ENCODE measurements at regions not wholly inside any gene's neighbourhood (a gene's known extent, or its start where the extent isn't known, plus 50 kb on each side); places are given as distances from the start of the nearest gene placed in this dataset.

DNA sequence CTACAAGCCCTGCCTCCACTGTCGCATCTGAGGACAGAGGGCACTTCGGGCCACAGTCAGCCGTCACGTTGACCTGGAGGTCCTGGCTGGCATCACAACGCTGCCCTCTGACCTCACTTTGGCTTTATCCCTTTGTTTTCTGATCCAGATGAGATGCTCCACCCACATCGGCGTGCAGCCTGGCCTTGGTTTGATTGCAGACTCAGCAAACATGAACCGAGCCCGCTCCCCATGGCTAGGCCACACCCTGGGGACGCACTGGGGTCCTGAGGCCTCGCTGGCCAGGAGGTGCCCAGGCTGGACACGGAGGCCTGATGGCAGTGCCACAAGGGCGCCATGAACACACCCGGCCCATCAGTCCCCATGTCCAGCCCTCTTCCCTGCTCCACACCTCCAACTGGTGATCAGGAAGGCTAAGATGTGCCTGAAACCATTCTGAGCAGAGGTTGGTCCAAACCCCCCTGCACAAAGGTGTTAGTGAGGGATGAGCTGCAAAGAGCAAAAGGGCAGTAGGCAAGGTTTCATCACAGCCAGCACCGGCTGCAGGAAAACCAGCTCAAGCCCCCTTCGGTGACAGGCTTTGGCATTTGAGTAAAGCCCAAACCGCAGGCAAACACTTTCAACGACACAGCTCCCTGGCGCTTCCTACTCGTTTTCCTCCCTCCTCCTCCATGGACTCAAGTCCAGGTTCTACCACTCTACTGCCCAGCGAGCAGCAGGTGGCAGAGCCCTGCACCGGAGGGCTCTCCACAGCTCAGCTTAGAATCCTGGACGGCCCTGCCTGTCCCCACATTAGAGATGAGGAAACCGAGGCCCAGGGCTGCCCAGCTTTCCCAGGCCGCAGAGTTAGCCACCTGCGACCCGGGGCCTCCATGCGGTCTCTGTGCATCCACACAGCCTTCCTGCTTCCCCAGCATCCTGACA lies 165.8 kb downstream of the NUP210 start:
- no peak for DNase-seq (ENCODE audit: low read depth in 1 of 2, low spot score in 1 of 2)
- peaks cover 10% of the 10 kb centered on the region for H3K27me3 ChIP-seq (ENCODE audit: insufficient read depth, poor library complexity, severe bottlenecking)
- TF ChIP-seq, protein P1, sequence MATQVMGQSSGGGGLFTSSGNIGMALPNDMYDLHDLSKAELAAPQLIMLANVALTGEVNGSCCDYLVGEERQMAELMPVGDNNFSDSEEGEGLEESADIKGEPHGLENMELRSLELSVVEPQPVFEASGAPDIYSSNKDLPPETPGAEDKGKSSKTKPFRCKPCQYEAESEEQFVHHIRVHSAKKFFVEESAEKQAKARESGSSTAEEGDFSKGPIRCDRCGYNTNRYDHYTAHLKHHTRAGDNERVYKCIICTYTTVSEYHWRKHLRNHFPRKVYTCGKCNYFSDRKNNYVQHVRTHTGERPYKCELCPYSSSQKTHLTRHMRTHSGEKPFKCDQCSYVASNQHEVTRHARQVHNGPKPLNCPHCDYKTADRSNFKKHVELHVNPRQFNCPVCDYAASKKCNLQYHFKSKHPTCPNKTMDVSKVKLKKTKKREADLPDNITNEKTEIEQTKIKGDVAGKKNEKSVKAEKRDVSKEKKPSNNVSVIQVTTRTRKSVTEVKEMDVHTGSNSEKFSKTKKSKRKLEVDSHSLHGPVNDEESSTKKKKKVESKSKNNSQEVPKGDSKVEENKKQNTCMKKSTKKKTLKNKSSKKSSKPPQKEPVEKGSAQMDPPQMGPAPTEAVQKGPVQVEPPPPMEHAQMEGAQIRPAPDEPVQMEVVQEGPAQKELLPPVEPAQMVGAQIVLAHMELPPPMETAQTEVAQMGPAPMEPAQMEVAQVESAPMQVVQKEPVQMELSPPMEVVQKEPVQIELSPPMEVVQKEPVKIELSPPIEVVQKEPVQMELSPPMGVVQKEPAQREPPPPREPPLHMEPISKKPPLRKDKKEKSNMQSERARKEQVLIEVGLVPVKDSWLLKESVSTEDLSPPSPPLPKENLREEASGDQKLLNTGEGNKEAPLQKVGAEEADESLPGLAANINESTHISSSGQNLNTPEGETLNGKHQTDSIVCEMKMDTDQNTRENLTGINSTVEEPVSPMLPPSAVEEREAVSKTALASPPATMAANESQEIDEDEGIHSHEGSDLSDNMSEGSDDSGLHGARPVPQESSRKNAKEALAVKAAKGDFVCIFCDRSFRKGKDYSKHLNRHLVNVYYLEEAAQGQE (IDR thresholded peaks at IDR 0.05; ENCODE audit: insufficient replicate concordance, low read depth): no peak
- TF ChIP-seq, protein P2, sequence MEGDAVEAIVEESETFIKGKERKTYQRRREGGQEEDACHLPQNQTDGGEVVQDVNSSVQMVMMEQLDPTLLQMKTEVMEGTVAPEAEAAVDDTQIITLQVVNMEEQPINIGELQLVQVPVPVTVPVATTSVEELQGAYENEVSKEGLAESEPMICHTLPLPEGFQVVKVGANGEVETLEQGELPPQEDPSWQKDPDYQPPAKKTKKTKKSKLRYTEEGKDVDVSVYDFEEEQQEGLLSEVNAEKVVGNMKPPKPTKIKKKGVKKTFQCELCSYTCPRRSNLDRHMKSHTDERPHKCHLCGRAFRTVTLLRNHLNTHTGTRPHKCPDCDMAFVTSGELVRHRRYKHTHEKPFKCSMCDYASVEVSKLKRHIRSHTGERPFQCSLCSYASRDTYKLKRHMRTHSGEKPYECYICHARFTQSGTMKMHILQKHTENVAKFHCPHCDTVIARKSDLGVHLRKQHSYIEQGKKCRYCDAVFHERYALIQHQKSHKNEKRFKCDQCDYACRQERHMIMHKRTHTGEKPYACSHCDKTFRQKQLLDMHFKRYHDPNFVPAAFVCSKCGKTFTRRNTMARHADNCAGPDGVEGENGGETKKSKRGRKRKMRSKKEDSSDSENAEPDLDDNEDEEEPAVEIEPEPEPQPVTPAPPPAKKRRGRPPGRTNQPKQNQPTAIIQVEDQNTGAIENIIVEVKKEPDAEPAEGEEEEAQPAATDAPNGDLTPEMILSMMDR (IDR thresholded peaks at IDR 0.05; ENCODE audit: insufficient read depth, low read length): no peak
- TF ChIP-seq SPI1 (IDR thresholded peaks at IDR 0.05; ENCODE audit: borderline replicate concordance, low read depth): no peak
- no peak for TF ChIP-seq GABPA (IDR thresholded peaks at IDR 0.05; ENCODE audit: low read depth)
- TF ChIP-seq POLR2AphosphoS5 (IDR thresholded peaks at IDR 0.05; ENCODE audit: low read depth): no peak
- no peak overlapping the region for H3K27ac ChIP-seq (replicated peaks)
- no peak overlapping the region for H3K4me3 ChIP-seq (replicated peaks; ENCODE audit: insufficient read depth, low read length)

DNA sequence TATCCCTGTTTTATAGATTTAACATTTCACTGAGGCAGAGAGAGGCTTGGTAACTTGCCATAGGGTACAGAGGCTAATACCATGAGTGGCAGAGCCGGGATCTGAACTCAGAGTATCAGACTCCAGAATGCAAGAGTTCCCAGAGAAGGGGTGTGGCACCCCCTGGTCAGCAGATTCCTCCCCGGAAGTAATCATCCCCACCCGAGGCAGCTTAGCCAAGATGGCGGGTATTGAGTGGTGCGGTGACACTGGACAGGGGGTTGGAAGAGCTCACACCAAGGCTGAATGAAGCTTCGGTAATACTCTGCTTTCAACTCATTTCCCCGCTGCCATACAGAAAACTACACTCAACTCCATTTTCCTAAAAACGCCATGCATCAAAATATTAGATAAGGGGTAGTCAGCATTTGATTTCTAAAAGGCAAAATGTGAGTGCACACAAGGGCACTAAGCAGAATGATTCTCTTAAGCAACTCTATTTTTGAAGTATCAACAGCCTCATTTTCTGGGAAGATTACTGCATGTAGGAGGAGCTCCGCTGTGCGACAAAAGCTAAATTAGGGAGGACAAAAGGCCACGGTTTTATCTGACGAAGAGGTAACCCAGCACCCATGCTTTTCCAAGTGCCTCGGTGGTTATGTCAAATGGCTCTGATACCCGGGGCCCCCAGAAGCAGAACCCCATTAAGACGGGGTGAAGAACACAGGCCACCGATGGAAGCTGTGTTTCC lies 166.7 kb downstream of the NUP210 start:
- Histone ChIP-seq H3K4me3 (replicated peaks; ENCODE audit: insufficient read depth, low read length) (no peak overlapping the region), H3K27ac (replicated peaks) (no peak overlapping the region), H3K27me3 (ENCODE audit: insufficient read depth, poor library complexity, severe bottlenecking) (peaks cover 10% of the 10 kb centered on the region)
- no peak for DNase-seq (ENCODE audit: low read depth in 1 of 2, low spot score in 1 of 2)
- TF ChIP-seq, protein P1 (IDR thresholded peaks at IDR 0.05; ENCODE audit: insufficient replicate concordance, low read depth): no peak
- no peak for TF ChIP-seq GABPA (IDR thresholded peaks at IDR 0.05; ENCODE audit: low read depth)
- TF ChIP-seq, protein P2 (IDR thresholded peaks at IDR 0.05; ENCODE audit: insufficient read depth, low read length): no peak
- no peak for TF ChIP-seq POLR2AphosphoS5 (IDR thresholded peaks at IDR 0.05; ENCODE audit: low read depth)
- no peak for TF ChIP-seq SPI1 (IDR thresholded peaks at IDR 0.05; ENCODE audit: borderline replicate concordance, low read depth)

DNA sequence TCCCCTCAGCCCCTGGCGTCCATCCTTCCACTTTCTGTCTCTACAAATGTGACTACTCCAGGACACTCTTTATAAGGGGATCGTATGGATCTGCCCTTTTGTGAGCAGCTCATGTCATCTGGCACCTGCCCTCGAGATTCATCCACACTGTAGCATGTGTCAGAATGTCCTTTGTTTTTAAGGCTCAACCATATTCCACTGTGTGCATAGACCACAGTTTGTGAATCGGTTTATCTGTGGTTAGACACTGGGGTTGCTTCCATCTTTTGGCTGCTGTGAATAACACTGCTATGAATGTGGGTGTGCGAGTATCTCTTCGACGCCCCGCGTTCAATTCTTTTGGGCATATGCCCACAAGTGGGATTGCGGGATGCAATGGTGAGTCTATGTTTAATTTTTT lies 167.9 kb downstream of the NUP210 start:
- TF ChIP-seq, protein P1 (IDR thresholded peaks at IDR 0.05; ENCODE audit: insufficient replicate concordance, low read depth): no peak
- no peak for TF ChIP-seq SPI1 (IDR thresholded peaks at IDR 0.05; ENCODE audit: borderline replicate concordance, low read depth)
- TF ChIP-seq POLR2AphosphoS5 (IDR thresholded peaks at IDR 0.05; ENCODE audit: low read depth): no peak
- TF ChIP-seq GABPA (IDR thresholded peaks at IDR 0.05; ENCODE audit: low read depth): no peak
- TF ChIP-seq, protein P2 (IDR thresholded peaks at IDR 0.05; ENCODE audit: insufficient read depth, low read length): no peak
- Histone ChIP-seq H3K27me3 (ENCODE audit: insufficient read depth, poor library complexity, severe bottlenecking) (peaks cover 8% of the 10 kb centered on the region), H3K27ac (replicated peaks) (no peak overlapping the region), H3K4me3 (replicated peaks; ENCODE audit: insufficient read depth, low read length) (no peak overlapping the region)
- no peak for DNase-seq (ENCODE audit: low read depth in 1 of 2, low spot score in 1 of 2)

Data from HL-60 (cell line).